Thyroid gland (tissue), 4 donors: ENCODE measurements at regions not wholly inside any gene's neighbourhood (a gene's known extent, or its start where the extent isn't known, plus 50 kb on each side); places are given as distances from the start of the nearest gene placed in this dataset.
A peak's percentile ranks its signal among the peaks of the same experiment; 100 is the strongest.

ENCODE experiments used
- DNase-seq, 2 donors: peaks; one replicate each; pipeline ENCODE4 v3.0.0-alpha.2; 2019
- H3K27ac ChIP-seq, 3 donors: fragments of 200-600 bp; sonication (generic); 1 replicate in 2 of 3; 2 replicates in 1 of 3; pipeline ENCODE4 v1.5.1; 2016 to 2019; ENCODE audit warnings: mild to moderate bottlenecking in 1 of 3, moderate library complexity in 1 of 3
- H3K27me3 ChIP-seq: fragments of 200-600 bp; sonication (generic); one replicate; pipeline ENCODE4 v1.5.1; 2019
- H3K36me3 ChIP-seq, 2 donors: fragments of 200-600 bp; sonication (generic); one replicate each; pipeline ENCODE4 v1.5.1; 2016 to 2019
- H3K4me1 ChIP-seq, 2 donors: fragments of 200-600 bp; sonication (generic); one replicate each; pipeline ENCODE4 v1.5.1; 2017 to 2019
- H3K4me3 ChIP-seq, 3 donors: fragments of 200-600 bp; sonication (generic); replicated peaks in 1 of 3; 1 replicate in 2 of 3; 2 replicates in 1 of 3; pipeline ENCODE4 v1.5.1; 2016; ENCODE audit warnings: mild to moderate bottlenecking in 1 of 3
- H3K9me3 ChIP-seq: fragments of 200-600 bp; sonication (generic); one replicate; pipeline ENCODE4 v1.5.1; 2017
- CTCF ChIP-seq, 6 experiments: fragments of 200-600 bp in 3 of 6; fragments of 450-650 bp in 3 of 6; sonication (generic) in 3 of 6; IDR thresholded peaks; one replicate each; pipeline ENCODE4 v1.5.1; 2016 to 2019; ENCODE audit warnings: antibody characterized with exemption in 6 of 6, mild to moderate bottlenecking in 2 of 6, inconsistent platforms in 1 of 6, moderate library complexity in 1 of 6
- POLR2A ChIP-seq, 2 donors: fragments of 450-650 bp; IDR thresholded peaks; one replicate each; pipeline ENCODE4 v1.6.1; 2017; ENCODE audit warnings: antibody characterized with exemption in 2 of 2, mild to moderate bottlenecking in 2 of 2, moderate library complexity in 1 of 2
- WGBS, 2 donors: methylation state at CpG; one replicate each; pipeline ENCODE4 v1.1.5; 2017; 5-methylcytosine and 5-hydroxymethylcytosine counted together
- intact Hi-C: fragments of 100-400 bp; cut with DNase I; formaldehyde crosslinking; loops from one replicate; pipeline ENCODE4 v1.15.1; 2023

GRCh38 chr2:236767941-236768340 lies 198.3 kb downstream of the ACKR3 start:
- 92 to 98% methylated on average over 7 of the region's 7 CpGs for WGBS, 2 donors
- Histone ChIP-seq H3K36me3 (no peaks in the 10 kb centered on the region), H3K9me3 (no peaks in the 10 kb centered on the region), H3K4me3 (no peak overlapping the region), H3K27me3 (no peaks in the 10 kb centered on the region), H3K4me1 (no peaks in the 10 kb centered on the region), H3K27ac (no peak overlapping the region)
- TF ChIP-seq POLR2A (IDR thresholded peaks at IDR 0.05), result no peak
- no peak for TF ChIP-seq CTCF (IDR thresholded peaks at IDR 0.05)
- intact Hi-C loops, result no loop called here
- no peak for DNase-seq

- Histone ChIP-seq H3K4me3 (no peak overlapping the region), H3K9me3 (no peaks in the 10 kb centered on the region), H3K27ac (no peak overlapping the region), H3K36me3 (no peaks in the 10 kb centered on the region), H3K4me1 (no peaks in the 10 kb centered on the region), H3K27me3 (no peaks in the 10 kb centered on the region)
- DNase-seq, result no peak
- WGBS, 2 donors, result 92 to 98% methylated on average over 4 of the region's 4 CpGs
- intact Hi-C loops, result no loop called here
- TF ChIP-seq POLR2A (IDR thresholded peaks at IDR 0.05), result no peak
These were observed 198.9 kb downstream of the ACKR3 start for GRCh38 chr2:236768393-236769140.

GRCh38 chr2:236769981-236770671 lies 200.5 kb downstream of the ACKR3 start:
- H3K4me3 ChIP-seq, result no peak overlapping the region
- H3K9me3 ChIP-seq, result no peaks in the 10 kb centered on the region
- no peaks in the 10 kb centered on the region for H3K36me3 ChIP-seq
- H3K27ac ChIP-seq, result no peak overlapping the region
- no peaks in the 10 kb centered on the region for H3K4me1 ChIP-seq
- H3K27me3 ChIP-seq, result no peaks in the 10 kb centered on the region
- WGBS, 2 donors, result 86 to 92% methylated on average over 4 to 9 of the region's 9 CpGs
- intact Hi-C loops, result no loop called here
- TF ChIP-seq POLR2A (IDR thresholded peaks at IDR 0.05), result no peak
- no peak for TF ChIP-seq CTCF (IDR thresholded peaks at IDR 0.05)
- DNase-seq, result no peak

- Histone ChIP-seq H3K36me3 (no peaks in the 10 kb centered on the region), H3K4me1 (peaks cover 2 to 18% of the 10 kb centered on the region in 2 donors), H3K4me3 (no peak overlapping the region), H3K27me3 (no peaks in the 10 kb centered on the region), H3K27ac (no peak overlapping the region), H3K9me3 (no peaks in the 10 kb centered on the region)
- intact Hi-C loops, result no loop called here
- 62 to 71% methylated on average over 17 of the region's 17 CpGs for WGBS, 2 donors
- DNase-seq, result peak in 1 of 2 donors; percentile 41
- TF ChIP-seq CTCF (IDR thresholded peaks at IDR 0.05) (no peak), POLR2A (IDR thresholded peaks at IDR 0.05) (no peak)
These were observed 202.7 kb downstream of the ACKR3 start for GRCh38 chr2:236772220-236772837.

GRCh38 chr2:236773206-236773605 lies 203.6 kb downstream of the ACKR3 start:
- H3K27ac ChIP-seq, result no peak overlapping the region
- no peak overlapping the region for H3K4me3 ChIP-seq
- H3K27me3 ChIP-seq, result no peaks in the 10 kb centered on the region
- H3K9me3 ChIP-seq, result no peaks in the 10 kb centered on the region
- WGBS, 2 donors, result 91 to 92% methylated on average over 8 to 9 of the region's 9 CpGs
- TF ChIP-seq POLR2A (IDR thresholded peaks at IDR 0.05), result no peak
- TF ChIP-seq CTCF (IDR thresholded peaks at IDR 0.05), result no peak
- H3K4me1 ChIP-seq, result peaks cover 10 to 25% of the 10 kb centered on the region in 2 donors
- no peaks in the 10 kb centered on the region for H3K36me3 ChIP-seq
- intact Hi-C loops, result no loop called here
- no peak for DNase-seq
